Psoas muscle (tissue), 7 donors: ENCODE measurements at regions not wholly inside any gene's neighbourhood (a gene's known extent, or its start where the extent isn't known, plus 50 kb on each side); places are given as distances from the start of the nearest gene placed in this dataset.

ENCODE experiments used
- ATAC-seq, 4 donors: fragments of 200-7000 bp; cut with Tn5 transposase; one replicate each; pipeline ENCODE4 v1.9.1; 2020; ENCODE audit warnings: moderate library complexity in 3 of 4, mild to moderate bottlenecking in 2 of 4
- DNase-seq, 2 donors: peaks; one replicate each; pipeline ENCODE4 v3.0.0-alpha.2; 2020
- H3K27ac ChIP-seq: fragments of 200-600 bp; one replicate; pipeline ENCODE4 v1.8.0; 2022
- H3K27me3 ChIP-seq, 3 donors: fragments of 200-600 bp in 1 of 3; one replicate each; pipeline versions ENCODE4 v1.6.1 to v1.8.0; 2013 to 2022; ENCODE audit warnings: low read length in 2 of 3, mild to moderate bottlenecking in 2 of 3, moderate library complexity in 1 of 3; ENCODE audit not compliant: insufficient read depth in 3 of 3
- H3K36me3 ChIP-seq, 2 donors: fragments of 200-600 bp in 1 of 2; one replicate each; pipeline versions ENCODE4 v1.6.1 to v1.8.0; 2013 to 2022; ENCODE audit warnings: low read depth in 1 of 2, mild to moderate bottlenecking in 1 of 2, moderate library complexity in 1 of 2; ENCODE audit not compliant: insufficient read depth in 1 of 2
- H3K4me1 ChIP-seq: fragments of 200-600 bp; one replicate; pipeline ENCODE4 v1.8.0; 2022
- H3K4me3 ChIP-seq: fragments of 200-600 bp; one replicate; pipeline ENCODE4 v1.8.0; 2022; ENCODE audit warnings: mild to moderate bottlenecking
- H3K9me3 ChIP-seq: fragments of 200-600 bp; one replicate; pipeline ENCODE4 v1.8.0; 2022
- CTCF ChIP-seq: fragments of 200-600 bp; IDR thresholded peaks from one replicate; pipeline ENCODE4 v1.8.0; 2022; ENCODE audit warnings: antibody characterized with exemption
- WGBS, 3 donors: extraction: QIAGEN DNeasy Blood & Tissue Kit; methylation state at CpG; one replicate each; pipeline versions ENCODE4 v1.1.6 to v1.1.7; 2013; 5-methylcytosine and 5-hydroxymethylcytosine counted together
- intact Hi-C, 2 donors: fragments of 100-400 bp; cut with DNase I; formaldehyde crosslinking; loops; one replicate each; pipeline versions ENCODE4 v1.11.0 to v1.14.2; 2022
- donor health status: healthy with polysubstance abuse.
- donor health status: DM: no; HTN: no; CAD: no; lungs with moderate emphysema.
- donor health status: Bipolar disorder and iron deficiency.
- donor health status: healthy.
- donor health status: DM: yes; HTN: yes; CAD: no.
- donor health status: DM: no; HTN: no; CAD: no.
- donor health status: DM: yes; HTN: yes; CAD: no.

GRCh38 chr2:14023558-14023957, 609.0 kb upstream of the LRATD1 start:
- WGBS, 3 donors = 86 to 92% (median 89%) methylated on average over 6 of the region's 6 CpGs
- no peak overlapping the region for H3K4me3 ChIP-seq
- no peaks in the 10 kb centered on the region for H3K9me3 ChIP-seq
- intact Hi-C loops = no loop called here
- DNase-seq = no peak
- H3K27me3 ChIP-seq = no peaks in the 10 kb centered on the region
- TF ChIP-seq CTCF = no peak
- no peaks in the 10 kb centered on the region for H3K36me3 ChIP-seq
- ATAC-seq = no peak
- H3K4me1 ChIP-seq = no peaks in the 10 kb centered on the region
- H3K27ac ChIP-seq = no peak overlapping the region

GRCh38 chr2:14039134-14039533, 593.4 kb upstream of the LRATD1 start:
- H3K27me3 ChIP-seq = no peaks in the 10 kb centered on the region
- ATAC-seq = no peak
- no peaks in the 10 kb centered on the region for H3K36me3 ChIP-seq
- no peak overlapping the region for H3K4me3 ChIP-seq
- WGBS, 3 donors = 17 to 41% (median 27%) methylated on average over 2 of the region's 2 CpGs
- intact Hi-C loops = no loop called here
- no peaks in the 10 kb centered on the region for H3K9me3 ChIP-seq
- no peak for DNase-seq
- H3K4me1 ChIP-seq = no peaks in the 10 kb centered on the region
- no peak for TF ChIP-seq CTCF
- no peak overlapping the region for H3K27ac ChIP-seq

GRCh38 chr2:14047491-14047890, 585.0 kb upstream of the LRATD1 start:
- DNase-seq = no peak
- Histone ChIP-seq H3K9me3 (no peaks in the 10 kb centered on the region), H3K4me1 (no peaks in the 10 kb centered on the region), H3K27me3 (no peaks in the 10 kb centered on the region), H3K27ac (no peak overlapping the region), H3K36me3 (no peaks in the 10 kb centered on the region), H3K4me3 (no peak overlapping the region)
- no peak for TF ChIP-seq CTCF
- intact Hi-C loops = no loop called here
- 72 to 90% (median 77%) methylated on average over 2 of the region's 2 CpGs for WGBS, 3 donors
- ATAC-seq = no peak

- no peak for DNase-seq
These were observed 581.1 kb upstream of the LRATD1 start for GRCh38 chr2:14051401-14051800.

More at GRCh38 chr2:14051401-14051800, 581.1 kb upstream of the LRATD1 start:
- H3K4me1 ChIP-seq = no peaks in the 10 kb centered on the region
- TF ChIP-seq CTCF = no peak
- no peaks in the 10 kb centered on the region for H3K36me3 ChIP-seq
- no peak for ATAC-seq
- WGBS, 3 donors = 90 to 94% (median 93%) methylated on average over 2 of the region's 2 CpGs
- no peak overlapping the region for H3K4me3 ChIP-seq
- intact Hi-C loops = no loop called here
- H3K27me3 ChIP-seq = no peaks in the 10 kb centered on the region
- no peaks in the 10 kb centered on the region for H3K9me3 ChIP-seq
- H3K27ac ChIP-seq = no peak overlapping the region
